GM21786 (cell line): ENCODE measurements at regions not wholly inside any gene's neighbourhood (a gene's known extent, or its start where the extent isn't known, plus 50 kb on each side); places are given as distances from the start of the nearest gene placed in this dataset.

Source experiments
- ATAC-seq: cut with Tn5 transposase; IDR thresholded peaks from one replicate; pipeline ENCODE4 v1.9.1; 2021; ENCODE audit not compliant: unreplicated experiment

DNA sequence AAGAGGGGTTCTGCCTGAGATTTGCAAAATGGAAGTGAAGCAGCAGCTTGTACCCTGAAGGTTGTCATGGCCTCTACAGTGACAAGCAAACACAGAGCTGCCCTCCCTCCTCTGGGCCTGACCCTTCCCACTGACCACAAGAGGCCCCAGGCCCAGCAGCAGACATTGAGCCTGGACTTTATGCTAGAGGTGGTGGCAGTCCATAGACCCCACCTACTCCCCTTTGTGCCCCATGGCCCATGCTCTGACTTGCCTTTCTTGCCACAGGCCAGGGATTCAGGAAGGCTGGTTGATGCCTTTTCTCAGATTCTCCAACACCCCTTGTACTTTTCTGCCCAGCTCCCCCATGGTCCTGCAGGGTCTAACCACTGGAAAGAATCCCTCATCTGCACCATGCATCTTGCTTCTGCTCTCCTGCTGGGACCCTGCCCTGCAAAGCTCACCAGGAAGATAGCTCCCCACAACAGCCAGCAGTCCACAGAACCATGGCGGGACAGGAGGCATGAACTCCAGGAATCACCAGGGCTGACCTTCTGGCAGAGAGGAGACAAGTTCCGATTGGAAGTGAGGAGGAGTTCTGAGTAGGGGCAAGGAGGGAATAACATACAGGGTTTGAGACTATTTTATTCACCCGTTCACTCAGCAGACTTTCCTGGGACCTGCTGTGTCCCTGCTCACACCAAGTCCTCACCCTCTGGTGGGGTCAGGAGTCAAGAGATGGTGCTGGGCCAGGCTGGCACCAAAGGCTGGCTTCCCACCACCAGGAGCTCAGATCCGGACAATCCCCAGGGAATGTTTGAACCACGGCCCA is 263.8 kb downstream of the SYK start:
- no peak for ATAC-seq

DNA sequence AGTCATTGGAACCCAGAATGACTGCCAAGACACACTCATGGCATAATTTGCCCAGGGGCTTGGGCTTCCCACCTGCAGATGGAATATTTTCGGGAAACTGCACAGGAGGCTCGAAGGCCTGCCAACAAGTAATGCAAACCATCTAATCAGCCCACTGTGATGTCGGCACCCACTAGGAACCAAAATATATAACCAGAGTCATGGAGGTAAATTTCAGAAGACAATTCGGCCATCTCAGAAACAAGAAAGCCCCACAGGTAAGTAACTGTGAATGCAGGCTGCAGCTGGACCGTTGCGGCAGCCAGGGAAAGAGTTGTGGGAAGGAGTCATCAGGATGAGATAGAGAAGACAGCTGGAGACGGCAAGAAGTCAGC is 264.4 kb downstream of the SYK start:
- ATAC-seq = no peak

DNA sequence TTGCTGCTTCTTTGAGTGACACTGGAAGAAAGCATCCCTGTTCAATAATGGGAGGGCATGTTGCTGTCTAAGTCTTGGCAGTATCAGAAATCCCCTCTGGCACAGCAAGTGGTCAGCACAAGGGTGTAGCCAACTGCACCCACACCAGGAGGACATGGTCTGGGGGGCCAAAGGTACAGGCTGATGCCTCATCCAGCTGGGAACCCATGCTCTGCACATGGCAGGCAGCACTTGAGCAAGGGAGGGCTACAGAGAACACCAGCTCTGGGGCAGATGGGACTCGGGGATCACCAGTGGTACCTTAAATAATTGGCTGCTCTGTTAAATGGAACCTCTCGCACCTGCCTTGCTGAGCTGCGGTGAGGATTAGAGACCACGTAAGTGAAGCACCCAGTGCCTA is 265.2 kb downstream of the SYK start:
- no peak for ATAC-seq

DNA sequence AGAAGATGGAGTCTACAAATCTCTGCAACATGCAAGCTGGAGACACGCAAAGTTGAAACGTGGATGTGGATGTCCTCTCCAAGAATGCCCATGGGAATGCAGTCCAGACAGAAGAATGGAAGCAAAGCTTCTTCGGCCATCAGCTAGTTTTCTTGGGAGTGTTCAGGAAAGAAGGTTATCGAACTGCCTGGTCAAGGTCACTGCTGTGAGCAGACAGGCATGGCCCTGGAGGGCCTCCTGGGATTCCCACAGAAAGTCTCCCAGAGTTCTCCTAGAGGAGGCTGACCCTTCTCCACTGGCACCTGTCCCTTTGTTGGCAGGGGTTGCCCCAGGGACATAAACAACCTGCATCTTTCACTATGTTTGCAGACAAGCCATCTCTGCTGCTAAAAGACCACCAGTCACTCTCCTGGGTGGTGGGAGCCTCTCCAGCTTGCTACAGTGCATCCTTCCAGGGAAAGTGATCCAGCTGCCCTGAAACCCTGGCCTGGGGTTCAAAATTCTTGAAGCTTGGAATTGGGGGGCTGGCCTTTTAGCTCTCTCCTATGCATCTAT is 265.8 kb downstream of the SYK start:
- no peak for ATAC-seq

DNA sequence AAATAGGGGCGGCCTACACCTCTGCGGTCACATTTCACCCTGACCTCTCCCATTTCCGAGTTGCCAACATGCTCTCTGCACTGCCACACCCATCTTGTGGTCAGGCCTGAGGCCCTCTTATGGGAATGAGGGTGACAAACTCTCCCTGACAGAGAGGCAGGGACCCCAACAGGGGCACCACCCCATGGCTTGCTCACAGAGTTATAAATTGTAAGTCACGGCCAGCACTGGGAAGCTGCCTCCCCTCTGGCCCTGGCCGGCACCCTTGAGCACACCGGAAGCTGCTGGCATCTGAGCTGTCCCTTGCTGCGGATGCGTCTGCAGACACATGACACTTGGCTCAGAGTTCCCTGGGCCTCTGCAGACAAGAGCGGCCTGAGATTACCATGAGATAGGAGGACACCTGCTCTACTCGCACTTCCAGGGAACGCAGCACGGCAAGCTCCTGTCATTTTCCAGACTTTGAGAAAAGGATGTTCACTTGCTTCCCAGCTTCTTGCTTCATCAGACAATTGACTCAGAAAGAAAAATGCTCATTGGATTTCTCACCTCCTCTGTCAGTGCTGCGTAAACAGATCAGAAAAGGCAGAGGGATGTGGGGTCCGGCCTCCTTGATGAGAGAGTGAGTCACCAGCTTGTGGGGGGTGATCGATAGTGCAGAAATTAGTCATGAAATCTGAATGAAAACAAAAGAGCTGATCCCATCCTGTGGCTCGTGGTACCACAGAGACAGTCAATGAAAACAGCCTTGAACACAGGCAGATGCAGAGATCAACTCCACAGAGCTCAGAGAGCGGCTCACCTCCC is 269.8 kb downstream of the SYK start:
- no peak for ATAC-seq

DNA sequence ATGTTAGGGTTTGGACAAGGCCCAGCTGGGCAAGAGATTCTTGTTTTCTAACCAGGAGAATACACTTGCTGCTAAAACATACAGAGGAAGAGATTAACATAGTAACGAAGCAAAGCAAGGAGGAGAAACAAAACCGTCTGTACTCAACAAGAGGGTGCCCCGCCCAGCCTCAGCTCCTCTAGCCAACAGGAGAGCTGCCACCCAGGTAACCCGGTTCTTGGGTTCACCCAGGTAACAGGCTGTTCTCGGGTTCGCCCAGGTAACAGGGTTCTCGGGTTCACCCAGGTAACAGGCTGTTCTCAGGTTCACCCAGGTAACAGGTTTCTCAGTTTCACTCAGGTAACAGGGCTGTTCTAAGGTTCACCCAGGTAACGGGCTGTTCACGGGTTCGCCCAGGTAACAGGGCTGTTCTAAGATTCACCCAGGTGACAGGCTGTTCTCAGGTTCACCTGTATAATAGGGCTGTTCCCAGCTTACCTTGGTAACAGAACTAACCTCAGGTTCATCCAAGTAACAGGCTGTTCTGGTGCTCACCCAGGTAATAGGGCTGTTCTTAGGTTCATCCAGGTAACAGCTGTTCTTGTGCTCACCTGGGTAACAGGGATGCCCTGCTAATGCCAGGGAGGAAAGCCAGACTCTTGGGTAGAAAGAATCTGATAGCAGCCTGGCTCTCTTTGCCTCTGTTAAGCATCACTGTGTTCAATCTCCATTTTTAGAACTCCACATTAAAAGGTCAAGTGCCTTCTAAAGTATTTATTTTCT is 271.6 kb downstream of the SYK start:
- ATAC-seq = no peak

DNA sequence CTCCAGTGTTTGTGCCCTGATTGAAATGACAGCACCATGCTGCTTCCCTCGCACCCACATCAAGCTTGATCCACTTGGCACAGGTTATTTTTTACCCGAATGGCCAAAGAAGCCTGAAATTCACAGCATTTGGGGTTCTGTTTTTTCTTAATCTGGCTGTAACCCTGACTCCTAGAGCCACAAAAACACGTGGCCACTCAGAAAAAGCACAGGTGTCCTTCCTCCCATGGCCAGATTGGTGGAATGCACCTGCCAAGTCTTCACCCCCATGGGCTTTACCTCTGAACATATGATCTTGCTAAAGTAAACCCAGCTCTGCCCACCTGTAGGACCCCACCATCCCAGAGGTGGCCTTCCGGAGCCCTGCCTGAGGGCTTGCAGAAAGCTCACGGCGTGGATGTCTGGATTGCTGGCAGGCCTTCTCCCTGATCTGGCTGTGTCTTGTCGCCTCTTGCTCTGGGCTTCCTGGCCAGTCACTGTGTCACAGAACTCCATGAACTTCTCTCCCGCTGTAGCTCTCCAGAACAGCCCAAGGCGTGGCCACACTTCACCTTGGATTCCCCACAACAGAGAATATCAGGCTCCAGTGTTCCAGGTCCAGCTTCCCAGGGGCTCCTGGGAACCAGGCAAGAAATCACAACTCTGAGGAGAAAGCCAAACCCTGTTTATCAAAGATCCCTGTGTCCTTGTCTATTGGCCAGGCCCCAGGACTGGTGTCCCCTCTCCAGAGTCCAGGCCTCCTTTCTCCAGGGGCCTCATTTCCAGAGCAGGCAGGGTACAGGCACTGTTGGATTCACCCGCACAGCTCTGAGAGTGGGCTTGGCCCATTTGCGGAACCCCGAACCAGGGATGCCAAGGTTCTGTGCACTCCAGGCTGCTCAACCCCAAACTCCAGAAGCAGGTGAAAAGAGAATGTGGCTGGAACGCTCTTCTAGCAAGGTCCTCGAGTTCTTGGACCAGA is 272.5 kb downstream of the SYK start:
- no peak for ATAC-seq

DNA sequence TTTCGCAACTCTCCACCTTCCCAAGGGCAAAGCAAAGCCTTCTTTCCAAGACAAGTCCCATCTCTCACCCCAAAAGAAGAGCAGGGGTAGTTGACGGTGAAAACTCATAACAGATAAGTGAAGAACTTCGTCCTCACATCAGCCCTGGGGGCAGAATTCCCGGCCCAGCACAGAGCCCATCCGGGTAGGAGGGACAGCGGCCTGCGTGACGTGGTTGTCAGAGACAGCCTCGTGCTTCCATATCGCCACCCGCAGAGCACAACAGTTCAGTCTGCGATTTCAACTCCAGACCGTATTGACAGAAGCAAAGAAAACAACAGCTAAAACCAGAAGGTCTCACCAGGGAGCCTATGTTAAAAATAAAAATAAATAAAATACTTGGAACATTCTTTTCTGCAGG is 273.2 kb downstream of the SYK start:
- no peak for ATAC-seq

DNA sequence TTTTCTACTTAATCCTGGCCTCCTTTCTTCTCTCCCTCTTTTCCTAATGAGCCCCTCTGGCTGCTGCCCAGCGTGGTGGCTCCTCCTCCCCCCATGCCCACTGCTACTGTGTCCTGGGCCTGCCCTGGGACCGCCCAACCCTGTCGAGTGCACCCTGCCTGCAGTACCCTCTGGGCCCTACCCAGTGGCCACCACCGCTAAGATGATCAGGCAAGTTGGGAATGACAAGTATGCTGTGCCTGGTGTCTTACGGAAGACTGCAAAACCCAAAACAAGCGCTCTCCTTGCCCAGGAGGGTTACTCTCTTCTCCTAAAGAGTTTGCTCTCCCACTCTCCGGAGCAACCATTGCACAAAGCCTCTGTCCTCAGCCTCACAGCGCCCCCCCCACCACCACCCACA is 273.7 kb downstream of the SYK start:
- ATAC-seq = no peak

DNA sequence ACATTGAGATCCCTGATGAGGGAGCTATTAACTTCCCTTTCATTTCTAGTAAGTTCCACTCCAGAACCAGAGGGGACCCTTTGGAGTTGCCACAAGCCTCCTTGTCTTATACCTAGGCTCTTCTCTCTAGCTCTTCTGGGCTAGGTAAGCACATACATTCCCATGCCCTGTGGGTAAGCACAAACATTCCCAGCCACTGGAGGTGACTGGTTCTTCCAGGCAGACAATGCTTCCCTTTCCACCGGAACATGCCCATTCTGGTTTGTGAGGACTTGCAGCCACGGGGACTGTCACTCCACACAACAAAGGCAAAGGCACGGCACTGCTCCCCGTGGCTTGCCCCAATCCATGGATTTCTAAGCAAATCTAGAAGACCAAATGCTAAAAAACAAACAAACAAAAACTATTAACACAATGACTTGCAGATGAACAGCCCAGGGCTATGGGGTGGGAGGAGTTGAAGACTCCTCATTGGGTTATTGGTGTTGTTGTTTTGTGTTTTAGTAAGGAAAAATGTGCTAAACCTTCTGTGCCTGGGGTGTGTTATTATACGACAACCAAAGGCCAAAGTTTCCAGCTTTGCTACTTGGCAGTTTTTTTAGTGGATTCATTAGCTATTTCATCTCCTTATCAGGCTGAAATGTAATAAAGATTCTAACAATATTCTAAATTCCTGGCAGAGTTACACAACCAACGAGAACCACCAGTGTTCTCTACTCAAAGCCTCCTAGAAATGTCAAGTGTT is 276.2 kb downstream of the SYK start:
- no peak for ATAC-seq

DNA sequence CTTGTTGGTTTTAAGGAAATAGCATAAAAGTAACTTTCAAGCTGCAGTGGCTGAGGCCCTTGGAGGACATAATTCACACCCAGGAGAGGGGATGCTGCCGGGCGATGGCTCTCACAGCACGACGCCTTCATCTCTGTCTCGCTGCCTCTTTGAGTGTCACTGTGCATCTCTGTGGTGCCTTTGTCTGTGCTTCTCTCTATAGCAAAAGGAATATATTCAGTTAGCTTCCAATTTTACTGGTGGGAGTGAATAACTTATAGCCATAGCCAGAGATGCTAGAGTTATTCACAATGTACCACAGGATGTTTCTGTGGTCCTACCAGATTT is 276.7 kb downstream of the SYK start:
- no peak for ATAC-seq

DNA sequence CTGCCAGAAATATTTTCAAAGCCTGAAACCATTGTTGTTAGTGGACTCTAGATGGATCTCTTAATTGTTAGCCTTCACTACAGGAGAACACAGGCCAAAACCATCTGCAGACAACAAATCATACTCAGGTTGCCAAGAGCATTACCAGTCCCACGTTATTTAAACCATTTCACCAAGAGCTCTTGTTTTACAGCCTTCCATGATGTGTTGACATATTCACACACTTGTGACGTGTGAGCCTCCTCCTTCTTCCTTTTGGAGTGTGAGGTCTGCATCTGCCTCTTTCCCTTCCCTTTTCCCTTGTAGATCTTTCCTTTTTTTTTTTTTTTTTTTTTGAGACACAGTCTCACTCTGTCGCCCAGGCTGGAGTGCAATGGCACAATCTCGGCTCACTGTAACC is 279.0 kb downstream of the AUH start:
- ATAC-seq = no peak

DNA sequence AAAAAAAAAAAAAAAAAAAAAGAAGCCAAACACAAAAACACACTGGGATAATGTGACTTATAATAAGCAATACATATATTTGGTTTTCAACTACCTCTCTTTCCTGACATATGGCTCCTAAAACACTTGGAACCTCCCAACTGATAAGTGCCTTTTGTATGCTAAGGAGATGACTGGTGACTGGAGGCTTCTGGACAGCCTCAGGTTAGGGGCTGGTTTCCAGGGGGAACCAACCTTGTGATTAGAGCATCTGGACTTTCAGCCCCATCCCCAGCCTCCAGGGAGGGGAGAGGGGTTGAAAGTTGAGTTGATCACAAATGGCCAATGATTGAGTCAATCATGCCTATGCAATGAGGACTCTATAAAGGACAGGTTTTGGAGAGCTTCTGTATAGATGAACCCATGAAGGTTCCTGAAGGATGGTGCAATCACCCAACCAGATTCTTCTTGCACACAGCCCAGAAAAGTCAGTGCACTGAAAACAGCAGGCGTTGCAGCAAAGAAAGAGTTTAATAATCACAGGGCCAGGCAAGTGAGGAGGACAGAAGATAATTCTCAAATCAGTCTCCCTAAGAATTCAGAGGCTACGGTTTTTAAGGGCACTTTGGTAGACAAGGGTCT is 276.7 kb downstream of the AUH start:
- ATAC-seq = no peak

DNA sequence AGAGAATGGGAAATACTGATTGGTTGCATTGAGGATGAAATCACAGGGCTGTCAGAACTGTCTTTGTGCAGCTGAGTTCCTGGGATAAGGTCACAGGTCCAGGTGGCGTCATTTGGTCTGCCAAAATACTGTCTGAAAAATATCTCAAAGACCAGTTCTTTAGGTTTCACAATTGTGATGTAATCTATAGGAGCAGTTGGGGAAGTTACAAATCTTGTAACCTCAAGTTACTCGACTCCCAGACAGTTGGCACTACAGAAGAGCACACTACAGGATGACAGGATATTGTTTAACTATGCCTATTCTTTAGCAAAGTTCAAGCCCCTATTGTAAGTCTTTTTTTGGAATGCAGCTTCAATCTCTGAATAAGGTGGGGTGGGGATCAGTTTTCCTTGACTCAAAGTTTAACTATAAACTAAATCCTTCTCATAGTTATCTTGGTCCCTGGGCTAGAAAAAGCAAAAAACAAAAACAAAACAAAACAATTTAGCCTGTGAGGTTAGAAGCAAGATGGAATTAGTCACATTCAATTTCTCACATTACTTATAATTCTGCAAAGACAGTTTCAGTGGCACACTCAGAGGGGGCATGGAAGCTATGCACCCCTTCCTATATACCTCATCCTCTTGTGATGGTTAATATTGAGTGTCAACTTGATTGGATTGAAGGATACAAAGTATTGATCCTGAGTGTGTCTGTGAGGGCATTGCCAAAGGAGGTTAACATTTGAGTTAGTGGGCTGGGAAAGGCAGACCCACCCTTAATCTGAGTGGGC is 276.0 kb downstream of the AUH start:
- ATAC-seq = no peak

DNA sequence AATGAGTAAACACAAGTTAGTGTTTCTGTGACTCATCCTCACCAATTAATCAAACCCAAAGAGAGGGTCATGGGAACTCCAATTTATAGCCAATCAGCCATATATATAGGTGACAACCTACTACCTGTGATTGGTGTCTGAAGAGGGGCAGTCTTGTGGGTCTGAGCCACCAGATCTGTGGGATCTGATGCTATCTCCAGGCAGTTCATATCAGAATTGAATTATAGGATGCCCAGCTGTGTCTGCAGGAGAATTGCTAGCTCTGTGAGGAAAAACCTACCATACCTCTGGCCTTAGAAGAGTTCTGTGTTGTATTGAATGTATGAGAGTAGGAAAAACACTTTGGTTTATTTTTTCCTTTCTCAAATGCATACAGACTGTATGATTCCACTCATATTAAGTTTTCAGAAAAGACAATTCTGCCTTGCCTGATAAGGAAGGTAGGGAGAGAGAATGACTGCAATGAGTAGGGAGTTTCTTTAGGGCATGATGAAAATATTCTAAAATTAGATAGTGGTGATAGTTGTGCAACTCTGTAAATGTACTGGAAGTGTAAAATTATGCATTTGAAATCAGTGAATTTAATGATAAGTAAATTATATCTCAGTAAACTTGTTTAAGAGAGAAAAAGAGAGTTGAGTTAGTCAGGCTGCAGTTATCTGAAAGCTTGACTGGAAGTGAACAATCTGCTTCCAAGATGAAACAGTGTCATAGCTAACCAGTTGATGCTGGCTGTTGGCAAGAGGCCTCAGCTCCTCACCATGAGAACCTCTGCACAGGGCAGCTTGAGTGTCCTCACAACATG is 274.9 kb downstream of the AUH start:
- ATAC-seq = no peak

DNA sequence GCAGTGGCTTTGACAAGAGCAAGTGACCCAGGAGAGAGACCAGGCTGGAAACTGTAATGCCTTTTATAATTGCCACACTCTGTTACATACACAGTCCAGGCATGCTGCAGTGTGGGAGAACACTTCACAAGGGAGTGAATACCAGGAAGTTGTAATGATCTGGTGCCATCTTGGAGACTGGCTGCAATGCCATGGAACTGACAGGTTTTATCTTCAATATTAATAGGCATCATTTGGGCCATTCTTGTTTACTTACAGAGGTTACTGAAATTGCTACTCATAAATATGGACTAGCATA is 274.3 kb downstream of the AUH start:
- ATAC-seq = no peak

DNA sequence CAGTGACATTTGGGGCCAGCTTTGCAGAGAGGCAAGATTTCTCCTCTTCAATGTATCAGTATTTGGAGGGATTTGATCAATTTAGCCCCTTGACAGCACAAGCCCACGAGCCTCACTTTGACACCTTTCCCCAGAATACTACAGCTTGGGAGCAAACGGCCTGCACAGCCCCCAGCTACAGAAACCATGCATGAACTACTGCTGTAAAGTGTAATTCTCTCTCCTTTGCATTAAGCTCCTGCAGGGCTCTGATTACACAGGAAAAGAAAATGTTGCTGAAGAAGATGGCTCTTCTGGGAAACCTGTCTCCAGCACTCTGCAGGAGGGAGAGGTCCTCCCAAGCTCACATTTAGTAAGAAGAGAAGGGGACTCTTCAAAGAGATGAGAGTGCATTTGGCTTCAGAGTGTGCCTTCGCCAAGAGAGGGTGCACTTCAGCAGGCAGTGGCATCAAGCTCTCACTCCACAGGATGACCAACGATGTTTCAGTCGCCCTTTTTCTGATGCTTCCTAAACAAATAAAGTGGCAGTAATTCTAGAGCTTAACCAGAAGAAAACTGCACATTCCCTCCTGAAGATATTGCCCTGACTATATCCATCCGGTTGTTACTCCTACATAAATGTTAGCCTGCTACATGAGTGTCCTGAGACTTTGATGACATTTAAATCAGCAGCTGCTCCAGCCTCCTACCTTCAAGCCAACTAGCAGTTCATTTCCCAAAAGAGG is 272.2 kb downstream of the AUH start:
- no peak for ATAC-seq

DNA sequence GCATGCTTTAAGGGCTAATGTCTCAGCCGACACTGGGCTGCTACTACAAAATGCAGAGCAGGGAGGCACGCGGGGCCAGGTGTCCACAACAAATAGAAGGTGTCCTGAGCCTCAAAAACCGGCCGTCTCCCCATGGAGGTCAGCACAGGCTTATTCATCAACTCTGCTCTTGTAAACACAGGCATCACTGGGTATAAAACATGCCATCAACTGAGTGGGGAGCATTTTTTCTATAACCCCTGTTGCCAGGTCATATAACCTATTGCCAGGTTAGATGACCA is 271.6 kb downstream of the AUH start:
- ATAC-seq = no peak
